Mesendoderm (in vitro differentiated cells): ENCODE measurements at regions not wholly inside any gene's neighbourhood (a gene's known extent, or its start where the extent isn't known, plus 50 kb on each side); places are given as distances from the start of the nearest gene placed in this dataset.
A peak's percentile ranks its signal among the peaks of the same experiment; 100 is the strongest.

Experiments used
- DNase-seq: peaks from one replicate; pipeline ENCODE4 v3.0.0; 2013
- H2AK5ac ChIP-seq: 2 replicates; pipeline ENCODE4 v1.6.1; 2013; ENCODE audit warnings: low read length, inconsistent platforms
- H2BK120ac ChIP-seq: 2 replicates; pipeline ENCODE4 v1.6.1; 2013; ENCODE audit warnings: low read depth, mild to moderate bottlenecking, low read length, moderate library complexity, mixed read lengths
- H2BK15ac ChIP-seq: replicated peaks from 2 replicates; pipeline ENCODE4 v1.6.1; 2013; ENCODE audit warnings: low read depth, mild to moderate bottlenecking, moderate library complexity
- H2BK5ac ChIP-seq: 2 replicates; pipeline ENCODE4 v1.6.1; 2013; ENCODE audit warnings: low read length, inconsistent platforms
- H3K18ac ChIP-seq: 2 replicates; pipeline ENCODE4 v1.6.1; 2013; ENCODE audit warnings: mild to moderate bottlenecking, low read length, mixed read lengths
- H3K23ac ChIP-seq: one replicate; pipeline ENCODE4 v1.6.1; 2013; ENCODE audit warnings: low read length
- H3K27ac ChIP-seq: 2 replicates; pipeline ENCODE4 v1.5.1; 2013; ENCODE audit warnings: low read depth, mild to moderate bottlenecking, inconsistent platforms, low read length, moderate library complexity
- H3K27me3 ChIP-seq: 2 replicates; pipeline ENCODE4 v1.6.1; 2013; ENCODE audit warnings: low read length, control low read depth, mild to moderate bottlenecking, inconsistent platforms; ENCODE audit not compliant: insufficient read depth, poor library complexity
- H3K36me3 ChIP-seq: 2 replicates; pipeline ENCODE4 v1.6.1; 2013; ENCODE audit warnings: low read length, inconsistent platforms; ENCODE audit not compliant: control insufficient read depth, insufficient read depth
- H3K4ac ChIP-seq: one replicate; pipeline ENCODE4 v1.6.1; 2013; ENCODE audit warnings: low read depth, mild to moderate bottlenecking, low read length, moderate library complexity
- H3K4me1 ChIP-seq: 2 replicates; pipeline ENCODE4 v1.6.1; 2013; ENCODE audit warnings: low read depth, low read length, inconsistent platforms; ENCODE audit not compliant: control insufficient read depth
- H3K4me2 ChIP-seq: 2 replicates; pipeline ENCODE4 v1.6.1; 2013; ENCODE audit warnings: low read length
- H3K4me3 ChIP-seq: 2 replicates; pipeline ENCODE4 v1.5.1; 2013; ENCODE audit warnings: mild to moderate bottlenecking, low read length
- H3K56ac ChIP-seq: one replicate; pipeline ENCODE4 v1.6.1; 2013; ENCODE audit warnings: low read length
- H3K79me1 ChIP-seq: 2 replicates; pipeline ENCODE4 v1.6.1; 2013; ENCODE audit warnings: low read length, inconsistent platforms
- H3K79me2 ChIP-seq: 2 replicates; pipeline ENCODE4 v1.6.1; 2013; ENCODE audit warnings: mild to moderate bottlenecking, low read length; ENCODE audit not compliant: control insufficient read depth, insufficient read depth
- H3K9ac ChIP-seq: 2 replicates; pipeline ENCODE4 v1.6.1; 2013; ENCODE audit warnings: low read length, inconsistent platforms
- H4K5ac ChIP-seq: one replicate; pipeline ENCODE4 v1.6.1; 2013; ENCODE audit warnings: low read length
- H4K8ac ChIP-seq: one replicate; pipeline ENCODE4 v1.6.1; 2013; ENCODE audit warnings: low read depth, mild to moderate bottlenecking, control low read depth, low read length, moderate library complexity
- WGBS: extraction: QIAGEN DNeasy Blood & Tissue Kit; methylation state at CpG from one replicate; pipeline ENCODE4 v1.1.7; 2013; ENCODE audit warnings: low lambda C conversion rate, missing lambda C conversion rate; ENCODE audit not compliant: insufficient coverage; ENCODE audit errors: extremely low coverage; 5-methylcytosine and 5-hydroxymethylcytosine counted together

GRCh38 chr4:20408611-20409010 is 156.9 kb downstream of the SLIT2 start:
- H3K4me3 ChIP-seq: no peak overlapping the region
- no peak overlapping the region for H3K4ac ChIP-seq
- H3K9ac ChIP-seq: no peak overlapping the region
- H3K4me1 ChIP-seq: no peaks in the 10 kb centered on the region
- WGBS: no CpG with 5 or more reads among the region's 3 CpGs
- peak; percentile 30 for DNase-seq
- H3K36me3 ChIP-seq: no peaks in the 10 kb centered on the region
- H3K27ac ChIP-seq: no peak overlapping the region
- no peak overlapping the region for H4K8ac ChIP-seq
- H2BK15ac ChIP-seq: no peak overlapping the region
- no peaks in the 10 kb centered on the region for H3K79me1 ChIP-seq
- no peaks in the 10 kb centered on the region for H3K79me2 ChIP-seq
- H4K5ac ChIP-seq: no peak overlapping the region
- no peak overlapping the region for H3K23ac ChIP-seq
- no peak overlapping the region for H2AK5ac ChIP-seq
- no peak overlapping the region for H2BK120ac ChIP-seq
- no peak overlapping the region for H2BK5ac ChIP-seq
- H3K56ac ChIP-seq: no peak overlapping the region
- no peak overlapping the region for H3K18ac ChIP-seq
- H3K4me2 ChIP-seq: no peak overlapping the region
- no peaks in the 10 kb centered on the region for H3K27me3 ChIP-seq

- Histone ChIP-seq H3K4me1 (no peaks in the 10 kb centered on the region), H4K8ac (no peak overlapping the region), H3K18ac (no peak overlapping the region), H3K79me1 (no peaks in the 10 kb centered on the region), H3K9ac (no peak overlapping the region), H3K79me2 (no peaks in the 10 kb centered on the region), H3K56ac (no peak overlapping the region), H2AK5ac (no peak overlapping the region), H3K23ac (no peak overlapping the region), H4K5ac (no peak overlapping the region), H2BK15ac (no peak overlapping the region), H2BK5ac (no peak overlapping the region), H3K36me3 (no peaks in the 10 kb centered on the region), H3K4me3 (no peak overlapping the region), H3K4me2 (no peak overlapping the region), H2BK120ac (no peak overlapping the region), H3K27ac (no peak overlapping the region), H3K4ac (no peak overlapping the region), H3K27me3 (no peaks in the 10 kb centered on the region)
- no CpG with 5 or more reads among the region's 1 CpG for WGBS
- DNase-seq: no peak
Measured at GRCh38 chr4:20412072-20412471, 160.4 kb downstream of the SLIT2 start.

GRCh38 chr4:20416800-20417199 is 165.1 kb downstream of the SLIT2 start:
- no peak overlapping the region for H2AK5ac ChIP-seq
- no CpG with 5 or more reads among the region's 1 CpG for WGBS
- H3K79me2 ChIP-seq: no peaks in the 10 kb centered on the region
- no peak overlapping the region for H3K4ac ChIP-seq
- no peak overlapping the region for H2BK5ac ChIP-seq
- H3K27me3 ChIP-seq: no peaks in the 10 kb centered on the region
- H3K79me1 ChIP-seq: no peaks in the 10 kb centered on the region
- no peak overlapping the region for H3K4me3 ChIP-seq
- no peak overlapping the region for H3K27ac ChIP-seq
- H3K56ac ChIP-seq: no peak overlapping the region
- H3K36me3 ChIP-seq: no peaks in the 10 kb centered on the region
- no peak overlapping the region for H2BK15ac ChIP-seq
- no peak overlapping the region for H3K9ac ChIP-seq
- no peak overlapping the region for H2BK120ac ChIP-seq
- H4K8ac ChIP-seq: no peak overlapping the region
- H3K4me2 ChIP-seq: no peak overlapping the region
- DNase-seq: no peak
- no peaks in the 10 kb centered on the region for H3K4me1 ChIP-seq
- no peak overlapping the region for H4K5ac ChIP-seq
- H3K23ac ChIP-seq: no peak overlapping the region
- H3K18ac ChIP-seq: no peak overlapping the region

- H3K27me3 ChIP-seq: no peaks in the 10 kb centered on the region
- H3K18ac ChIP-seq: no peak overlapping the region
- H2BK5ac ChIP-seq: no peak overlapping the region
- no peak overlapping the region for H3K27ac ChIP-seq
- no peak overlapping the region for H3K4me2 ChIP-seq
- H3K79me2 ChIP-seq: no peaks in the 10 kb centered on the region
- H3K56ac ChIP-seq: no peak overlapping the region
- DNase-seq: peak; percentile 22
- no peak overlapping the region for H3K4me3 ChIP-seq
- no peak overlapping the region for H3K23ac ChIP-seq
- no peak overlapping the region for H4K8ac ChIP-seq
- no CpG with 5 or more reads among the region's 4 CpGs for WGBS
- H3K36me3 ChIP-seq: no peaks in the 10 kb centered on the region
- no peak overlapping the region for H2BK120ac ChIP-seq
- no peak overlapping the region for H3K9ac ChIP-seq
- no peak overlapping the region for H4K5ac ChIP-seq
- no peaks in the 10 kb centered on the region for H3K4me1 ChIP-seq
- H3K4ac ChIP-seq: no peak overlapping the region
- H2BK15ac ChIP-seq: no peak overlapping the region
- H3K79me1 ChIP-seq: no peaks in the 10 kb centered on the region
- H2AK5ac ChIP-seq: no peak overlapping the region
Measured at GRCh38 chr4:20418861-20419451, 167.3 kb downstream of the SLIT2 start.

GRCh38 chr4:20420916-20421602 is 169.4 kb downstream of the SLIT2 start:
- Histone ChIP-seq H3K79me2 (no peaks in the 10 kb centered on the region), H4K5ac (no peak overlapping the region), H3K27me3 (no peaks in the 10 kb centered on the region), H3K9ac (no peak overlapping the region), H3K4me1 (no peaks in the 10 kb centered on the region), H2BK120ac (no peak overlapping the region), H3K56ac (no peak overlapping the region), H2AK5ac (no peak overlapping the region), H3K23ac (no peak overlapping the region), H3K18ac (no peak overlapping the region), H4K8ac (no peak overlapping the region), H3K79me1 (no peaks in the 10 kb centered on the region), H2BK15ac (no peak overlapping the region), H2BK5ac (no peak overlapping the region), H3K27ac (no peak overlapping the region), H3K4ac (no peak overlapping the region), H3K4me3 (no peak overlapping the region), H3K4me2 (no peak overlapping the region), H3K36me3 (no peaks in the 10 kb centered on the region)
- DNase-seq: no peak
- no CpG with 5 or more reads among the region's 3 CpGs for WGBS

- no peak overlapping the region for H3K56ac ChIP-seq
- H2BK120ac ChIP-seq: no peak overlapping the region
- H3K27me3 ChIP-seq: no peaks in the 10 kb centered on the region
- no peak overlapping the region for H4K5ac ChIP-seq
- no peak overlapping the region for H2BK15ac ChIP-seq
- no peak overlapping the region for H3K18ac ChIP-seq
- H3K4me2 ChIP-seq: no peak overlapping the region
- no peaks in the 10 kb centered on the region for H3K36me3 ChIP-seq
- H4K8ac ChIP-seq: no peak overlapping the region
- no CpG with 5 or more reads among the region's 3 CpGs for WGBS
- no peak overlapping the region for H2BK5ac ChIP-seq
- H3K79me2 ChIP-seq: no peaks in the 10 kb centered on the region
- H3K4me1 ChIP-seq: no peaks in the 10 kb centered on the region
- H3K9ac ChIP-seq: no peak overlapping the region
- H2AK5ac ChIP-seq: no peak overlapping the region
- H3K4me3 ChIP-seq: no peak overlapping the region
- H3K23ac ChIP-seq: no peak overlapping the region
- no peak overlapping the region for H3K4ac ChIP-seq
- no peak for DNase-seq
- no peak overlapping the region for H3K27ac ChIP-seq
- H3K79me1 ChIP-seq: no peaks in the 10 kb centered on the region
Measured at GRCh38 chr4:20421603-20421985, 169.9 kb downstream of the SLIT2 start.
